HG02970 (cell line): ENCODE measurements at regions not wholly inside any gene's neighbourhood (a gene's known extent, or its start where the extent isn't known, plus 50 kb on each side); places are given as distances from the start of the nearest gene placed in this dataset.
"Not testable (repeated sequence)": the region's sequence is repeated elsewhere in the genome, so short reads cannot be mapped to it uniquely, and the experiment has no call there.

Experiments used
- ATAC-seq: cut with Tn5 transposase; IDR thresholded peaks from one replicate; pipeline ENCODE4 v1.9.1; 2021; ENCODE audit warnings: mild to moderate bottlenecking, moderate library complexity, moderate number of reproducible peaks; ENCODE audit not compliant: unreplicated experiment, low FRiP score

- ATAC-seq: no peak
Observed at GRCh38 chr9:100794738-100795269, 216.9 kb downstream of the CAVIN4 start.

GRCh38 chr9:100803956-100804355 lies 224.6 kb upstream of the PLPPR1 start:
- ATAC-seq: no peak

- ATAC-seq: no peak
Observed at GRCh38 chr9:100811643-100812042, 216.9 kb upstream of the PLPPR1 start.

- no peak for ATAC-seq
Observed at GRCh38 chr9:100813871-100814270, 214.7 kb upstream of the PLPPR1 start.

GRCh38 chr9:100819980-100820379 lies 208.5 kb upstream of the PLPPR1 start:
- no peak for ATAC-seq

GRCh38 chr9:100833035-100833434 lies 195.5 kb upstream of the PLPPR1 start:
- ATAC-seq: not testable (repeated sequence)

GRCh38 chr9:100838857-100839256 lies 189.7 kb upstream of the PLPPR1 start:
- ATAC-seq: no peak

- no peak for ATAC-seq
Observed at GRCh38 chr9:100848726-100849125, 179.8 kb upstream of the PLPPR1 start.

GRCh38 chr9:100852088-100852487 lies 176.4 kb upstream of the PLPPR1 start:
- no peak for ATAC-seq

- no peak for ATAC-seq
Observed at GRCh38 chr9:100856238-100856637, 172.3 kb upstream of the PLPPR1 start.

- ATAC-seq: no peak
Observed at GRCh38 chr9:100865111-100865510, 163.4 kb upstream of the PLPPR1 start.

GRCh38 chr9:100865648-100866047 lies 162.9 kb upstream of the PLPPR1 start:
- ATAC-seq: no peak

- ATAC-seq: no peak
Observed at GRCh38 chr9:100869326-100869725, 159.2 kb upstream of the PLPPR1 start.

GRCh38 chr9:100879884-100880283 lies 148.6 kb upstream of the PLPPR1 start:
- ATAC-seq: no peak

- ATAC-seq: no peak
Observed at GRCh38 chr9:100880284-100880683, 148.2 kb upstream of the PLPPR1 start.

- no peak for ATAC-seq
Observed at GRCh38 chr9:100884518-100884917, 144.0 kb upstream of the PLPPR1 start.

- ATAC-seq: no peak
Observed at GRCh38 chr9:100890321-100890720, 138.2 kb upstream of the PLPPR1 start.

- ATAC-seq: no peak
Observed at GRCh38 chr9:100911273-100911672, 117.3 kb upstream of the PLPPR1 start.

GRCh38 chr9:100913257-100913656 lies 115.3 kb upstream of the PLPPR1 start:
- no peak for ATAC-seq

- ATAC-seq: no peak
Observed at GRCh38 chr9:100914266-100914665, 114.3 kb upstream of the PLPPR1 start.

- ATAC-seq: no peak
Observed at GRCh38 chr9:100919506-100919905, 109.0 kb upstream of the PLPPR1 start.

- ATAC-seq: no peak
Observed at GRCh38 chr9:100926366-100926765, 102.2 kb upstream of the PLPPR1 start.

GRCh38 chr9:100927763-100928162 lies 100.8 kb upstream of the PLPPR1 start:
- ATAC-seq: no peak
